GM19463 (cell line): ENCODE measurements at regions not wholly inside any gene's neighbourhood (a gene's known extent, or its start where the extent isn't known, plus 50 kb on each side); places are given as distances from the start of the nearest gene placed in this dataset.
"Not testable (repeated sequence)": the region's sequence is repeated elsewhere in the genome, so short reads cannot be mapped to it uniquely, and the experiment has no call there.

Experiments
- ATAC-seq: cut with Tn5 transposase; IDR thresholded peaks from one replicate; pipeline ENCODE4 v1.9.1; 2021; ENCODE audit warnings: mild to moderate bottlenecking, moderate library complexity; ENCODE audit not compliant: unreplicated experiment

DNA sequence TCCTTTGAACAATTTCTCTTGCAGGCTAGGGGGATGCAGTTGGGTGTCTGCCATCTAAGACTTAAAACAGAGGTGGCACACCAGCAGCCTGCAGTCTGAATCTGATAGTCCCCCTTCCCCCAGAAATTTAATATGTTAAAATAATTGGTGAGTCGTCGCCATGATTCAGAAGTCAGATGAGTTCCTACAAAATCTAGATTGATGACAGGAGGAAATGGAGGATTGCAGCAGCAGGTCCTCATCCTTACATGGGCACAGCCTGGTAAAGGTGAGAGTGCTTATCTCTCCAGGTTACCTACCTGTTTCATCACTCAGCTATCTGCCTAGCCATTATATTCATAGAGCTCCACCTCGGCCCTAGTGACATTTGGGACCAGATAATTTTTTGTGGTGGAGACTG, 112.3 kb downstream of the PCSK1 start:
- ATAC-seq, result no peak

DNA sequence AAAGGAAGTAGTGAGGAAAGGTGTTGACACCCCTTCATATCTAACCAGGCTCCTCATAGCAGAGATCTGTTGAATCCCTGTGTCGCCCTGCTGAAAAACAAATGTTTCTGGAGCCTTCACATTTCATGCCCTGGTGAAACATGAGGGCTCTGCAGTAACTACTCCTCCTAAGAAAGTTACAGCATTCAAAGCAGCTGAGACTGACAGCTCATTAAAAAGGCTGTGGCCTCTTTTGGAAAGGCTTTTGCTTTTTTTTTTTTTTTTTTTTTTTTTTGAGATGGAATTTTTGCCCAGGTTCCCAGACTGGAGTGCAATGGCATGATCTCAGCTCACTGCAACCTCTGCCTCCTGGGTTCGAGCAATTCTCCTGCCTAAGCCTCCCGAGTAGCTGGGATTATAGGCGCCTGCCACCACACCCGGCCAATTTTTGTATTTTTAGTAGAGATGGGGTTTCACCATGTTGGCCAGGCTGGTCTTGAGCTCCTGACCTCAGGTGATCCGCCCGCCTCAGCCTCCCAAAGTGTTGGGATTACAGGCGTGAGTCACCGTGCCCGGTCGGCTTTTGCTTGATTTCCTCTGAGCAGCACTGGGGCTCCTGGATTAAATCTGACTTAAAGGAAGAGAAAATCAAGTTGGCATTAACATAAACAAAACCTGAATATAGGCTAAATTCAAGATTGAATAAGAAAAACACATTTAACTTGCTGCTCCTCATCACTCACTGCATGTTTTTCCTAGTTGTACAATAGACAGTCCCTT, 112.9 kb downstream of the PCSK1 start:
- not testable (repeated sequence) for ATAC-seq

DNA sequence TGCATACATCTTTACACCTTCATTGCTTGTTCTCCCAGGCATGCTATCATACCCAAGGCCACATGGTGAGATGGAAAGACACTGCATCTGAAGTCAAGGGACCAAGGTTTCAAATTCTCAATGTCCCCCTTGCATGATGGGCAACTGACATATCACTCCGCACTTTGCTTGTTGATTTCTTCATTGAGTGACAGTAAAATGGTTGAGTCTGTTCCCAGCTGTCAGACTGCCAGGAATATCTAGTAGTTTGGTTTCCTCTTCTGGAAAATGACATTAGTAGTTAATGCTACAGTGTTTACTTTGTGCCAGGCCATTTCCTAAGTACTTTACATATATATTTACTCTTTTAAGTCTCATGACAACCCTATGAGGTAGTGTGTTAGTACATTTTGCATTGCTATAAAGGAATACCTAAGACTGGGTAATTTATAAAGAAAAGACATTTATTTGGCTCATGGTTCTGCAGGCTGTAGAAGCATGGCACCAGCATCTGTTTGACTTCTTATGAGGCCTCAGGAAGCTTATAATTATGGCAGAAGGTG, 114.4 kb downstream of the PCSK1 start:
- no peak for ATAC-seq

DNA sequence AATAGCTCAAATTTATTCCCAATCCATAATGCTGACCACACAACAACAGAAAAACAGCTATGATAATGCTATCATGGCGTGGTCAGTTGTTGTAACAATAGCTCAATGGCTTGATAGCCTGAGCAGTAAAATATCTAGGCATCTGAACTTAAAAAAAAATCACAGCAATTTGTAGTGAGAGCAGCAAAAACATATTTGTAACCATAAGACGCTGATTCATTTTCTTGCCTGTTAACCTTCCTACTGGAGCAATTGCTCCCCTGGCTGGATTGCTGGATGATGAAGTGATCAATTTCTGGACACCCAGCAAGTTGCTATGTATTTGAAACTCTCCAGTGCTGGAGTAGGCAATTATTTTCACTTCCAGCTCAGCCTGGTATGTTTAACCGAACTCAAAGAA, 115.1 kb downstream of the PCSK1 start:
- ATAC-seq, result no peak

DNA sequence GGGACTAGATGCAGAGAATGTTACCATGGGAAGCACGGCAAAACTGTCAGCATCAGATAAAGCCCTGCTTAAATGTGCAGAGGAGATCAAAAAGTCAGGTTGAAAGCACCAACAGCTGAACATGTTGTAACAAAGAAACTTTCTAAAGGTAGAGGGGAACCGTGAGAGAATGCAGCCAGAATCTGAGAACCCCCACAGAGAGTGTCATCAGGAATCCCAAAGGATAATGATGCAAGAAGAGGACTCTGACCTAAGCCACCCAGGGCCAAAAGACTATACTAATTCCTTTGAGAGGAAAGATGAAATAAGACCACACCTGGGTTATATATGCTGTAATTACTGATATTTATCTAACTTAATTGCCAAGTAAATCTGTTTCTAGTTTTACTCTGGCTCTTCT, 116.6 kb downstream of the PCSK1 start:
- ATAC-seq, result no peak

DNA sequence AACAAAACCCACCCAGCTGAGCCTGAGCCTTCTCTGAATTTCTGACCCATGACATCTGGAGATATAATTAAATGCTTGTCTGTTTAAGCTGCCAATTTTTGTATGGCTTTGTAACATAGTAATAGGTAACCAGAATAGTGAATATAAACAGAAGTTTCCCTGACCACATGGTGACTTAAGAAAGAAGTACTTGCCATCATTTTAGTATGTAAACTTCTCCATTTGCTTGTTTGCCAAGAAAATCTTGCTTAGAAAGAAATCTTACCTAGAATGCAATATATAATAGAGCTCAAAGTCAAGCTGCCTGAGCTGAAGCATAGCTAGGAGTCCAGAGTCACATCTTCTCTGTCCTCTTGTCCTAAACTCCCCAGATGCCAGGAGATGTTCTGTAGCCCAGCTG, 117.0 kb downstream of the PCSK1 start:
- ATAC-seq, result no peak

DNA sequence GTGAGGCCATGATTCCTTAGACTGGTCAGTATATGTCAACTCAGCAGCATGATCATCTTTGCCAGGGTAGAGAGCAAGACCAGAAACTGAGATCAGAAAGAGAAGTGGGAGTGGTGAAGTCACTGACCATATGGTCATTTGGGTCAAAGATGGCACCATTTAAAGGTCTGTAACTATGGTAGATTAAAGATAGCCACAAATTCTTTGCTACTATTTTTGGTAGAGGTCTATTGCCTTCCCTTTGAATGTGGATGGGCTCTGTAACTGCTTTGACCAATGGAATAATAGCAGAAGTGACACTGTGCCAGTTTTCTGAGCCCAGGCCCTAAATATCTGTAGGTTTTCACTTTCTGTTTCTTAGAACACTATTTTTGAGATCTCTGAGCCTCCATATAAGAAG, 117.6 kb downstream of the PCSK1 start:
- ATAC-seq, result peak; percentile 73

DNA sequence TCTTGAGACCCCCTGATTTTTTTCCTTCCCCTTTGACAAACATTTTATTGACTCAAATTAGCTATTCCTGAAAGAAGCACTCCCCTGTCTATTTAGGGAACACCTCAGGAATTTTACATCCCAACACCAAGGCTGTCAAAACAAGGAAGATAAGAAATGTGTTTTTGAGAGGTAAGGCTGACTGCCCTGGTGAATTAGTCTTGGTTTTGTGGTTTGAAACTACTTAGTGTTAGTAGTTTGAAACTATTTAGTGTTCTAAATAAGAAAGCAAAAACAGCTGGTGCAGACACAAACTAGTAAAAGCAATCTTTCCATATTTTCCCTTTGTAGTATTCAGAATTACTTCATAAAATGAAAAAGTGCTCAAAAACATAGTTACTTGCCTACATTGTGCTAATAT, 120.7 kb downstream of the PCSK1 start:
- ATAC-seq, result no peak

DNA sequence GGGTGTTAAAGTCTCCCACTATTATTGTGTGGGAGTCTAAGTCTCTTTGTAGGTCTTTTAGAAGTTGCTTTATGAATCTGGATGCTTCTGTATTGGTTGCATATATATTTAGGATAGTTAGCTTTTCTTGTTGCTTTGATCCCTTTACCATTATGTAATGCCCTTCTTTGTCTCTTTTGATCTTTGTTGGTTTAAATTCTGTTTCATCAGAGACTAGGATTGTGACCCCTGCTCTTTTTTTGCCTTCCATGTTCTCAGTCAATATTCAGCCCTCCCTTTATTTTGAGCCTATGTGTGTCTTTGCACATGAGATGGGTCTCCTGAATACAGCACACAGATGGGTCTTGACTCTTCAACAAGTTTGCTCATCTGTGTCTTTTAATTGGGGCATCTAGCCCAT, 126.0 kb downstream of the PCSK1 start:
- not testable (repeated sequence) for ATAC-seq

DNA sequence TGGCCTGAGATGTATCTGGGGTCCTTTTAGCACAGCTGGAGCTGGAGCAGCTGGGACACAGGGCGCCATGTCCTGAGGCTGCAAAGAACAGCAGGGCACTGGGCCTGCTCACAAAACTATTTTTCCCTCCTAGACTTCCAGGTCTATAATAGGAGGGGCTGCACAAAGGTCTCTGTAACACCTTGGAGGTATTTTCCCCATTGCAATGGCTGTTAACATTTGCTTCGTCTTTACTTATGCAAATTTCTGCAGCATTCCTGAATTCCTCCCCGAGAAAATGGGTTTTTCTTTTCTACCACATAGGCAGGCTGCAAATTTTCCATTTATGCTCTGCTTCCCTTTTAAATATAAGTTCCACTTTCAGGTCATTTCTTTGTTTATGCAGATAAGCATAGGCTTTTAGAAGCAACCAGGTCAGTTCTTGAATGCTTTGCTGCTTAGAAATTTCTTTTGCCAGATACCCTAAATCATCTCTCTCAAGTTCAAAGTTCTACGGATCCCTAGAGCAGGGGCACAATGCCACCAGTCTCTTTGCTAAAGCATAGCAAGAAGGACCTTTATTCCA, 130.8 kb downstream of the PCSK1 start:
- no peak for ATAC-seq

DNA sequence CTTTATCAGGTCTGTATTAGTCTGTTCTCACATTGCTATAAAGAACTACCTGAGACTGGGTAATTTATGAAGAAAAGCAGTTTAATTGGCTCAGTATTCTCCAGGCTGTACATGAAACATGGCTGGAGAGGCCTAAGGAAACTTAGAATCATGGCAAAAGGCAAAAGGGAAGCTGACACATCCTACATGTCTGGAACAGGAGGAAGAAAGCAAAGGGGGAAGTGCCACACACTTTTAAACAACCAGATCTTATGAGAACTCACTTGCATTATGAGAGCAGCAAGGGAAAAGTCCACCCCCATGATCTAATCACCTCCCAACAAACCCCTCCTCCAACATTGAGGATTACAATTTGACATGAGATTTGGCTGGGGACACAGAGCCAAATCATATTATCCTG, 132.1 kb downstream of the PCSK1 start:
- ATAC-seq, result no peak

DNA sequence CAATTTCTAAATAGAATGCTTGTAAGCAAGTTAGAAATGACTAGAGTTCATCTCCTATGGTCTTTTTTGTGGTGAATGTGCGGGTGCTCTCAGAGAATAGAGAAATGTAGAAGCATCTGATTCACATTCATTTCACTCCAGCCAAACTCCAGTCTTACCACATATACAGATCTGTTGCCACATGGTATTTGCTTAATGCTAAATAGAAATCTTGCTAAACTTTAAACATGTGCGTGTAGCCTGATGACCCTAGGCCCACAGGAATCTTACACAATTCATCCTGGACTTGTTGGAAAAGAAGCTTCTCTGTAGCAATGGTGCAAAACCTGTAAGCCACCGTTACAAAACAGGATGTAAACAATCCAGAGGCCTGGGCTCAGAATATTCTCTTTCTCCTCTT, 135.2 kb downstream of the PCSK1 start:
- no peak for ATAC-seq

DNA sequence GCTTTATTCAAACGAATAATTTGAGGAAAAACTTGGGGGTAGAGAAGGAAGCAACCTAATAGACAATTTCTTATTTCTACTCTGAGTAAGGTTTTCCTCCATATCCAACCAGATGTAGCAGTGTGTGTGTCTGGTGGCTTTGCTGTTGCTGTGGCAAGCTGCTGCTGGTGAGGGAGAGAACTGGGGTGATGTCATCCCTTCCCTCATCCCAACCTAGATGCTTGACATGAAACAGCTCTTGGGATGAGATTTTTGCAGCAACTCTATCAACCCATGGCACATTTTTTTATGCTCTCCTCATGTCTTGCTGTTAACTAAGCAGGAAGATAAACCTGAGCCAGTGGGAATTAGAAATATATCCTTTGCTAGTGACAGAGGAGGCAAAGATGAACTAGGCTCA, 135.8 kb downstream of the PCSK1 start:
- ATAC-seq, result no peak

DNA sequence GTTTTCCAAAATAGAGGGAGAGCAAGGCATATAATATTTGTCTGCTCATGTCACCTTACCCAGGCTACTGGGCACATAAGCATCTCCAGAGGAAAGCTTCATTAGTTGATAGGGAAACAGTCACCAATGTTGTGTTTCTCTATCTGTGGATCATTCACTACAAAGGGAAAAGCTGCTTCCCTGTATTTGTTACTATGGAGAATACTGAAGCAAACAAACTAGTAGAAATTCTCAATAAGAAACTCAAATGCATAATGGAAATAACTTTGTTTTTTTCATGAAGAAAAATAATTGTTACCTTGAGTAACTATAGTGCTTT, 138.2 kb downstream of the PCSK1 start:
- no peak for ATAC-seq

DNA sequence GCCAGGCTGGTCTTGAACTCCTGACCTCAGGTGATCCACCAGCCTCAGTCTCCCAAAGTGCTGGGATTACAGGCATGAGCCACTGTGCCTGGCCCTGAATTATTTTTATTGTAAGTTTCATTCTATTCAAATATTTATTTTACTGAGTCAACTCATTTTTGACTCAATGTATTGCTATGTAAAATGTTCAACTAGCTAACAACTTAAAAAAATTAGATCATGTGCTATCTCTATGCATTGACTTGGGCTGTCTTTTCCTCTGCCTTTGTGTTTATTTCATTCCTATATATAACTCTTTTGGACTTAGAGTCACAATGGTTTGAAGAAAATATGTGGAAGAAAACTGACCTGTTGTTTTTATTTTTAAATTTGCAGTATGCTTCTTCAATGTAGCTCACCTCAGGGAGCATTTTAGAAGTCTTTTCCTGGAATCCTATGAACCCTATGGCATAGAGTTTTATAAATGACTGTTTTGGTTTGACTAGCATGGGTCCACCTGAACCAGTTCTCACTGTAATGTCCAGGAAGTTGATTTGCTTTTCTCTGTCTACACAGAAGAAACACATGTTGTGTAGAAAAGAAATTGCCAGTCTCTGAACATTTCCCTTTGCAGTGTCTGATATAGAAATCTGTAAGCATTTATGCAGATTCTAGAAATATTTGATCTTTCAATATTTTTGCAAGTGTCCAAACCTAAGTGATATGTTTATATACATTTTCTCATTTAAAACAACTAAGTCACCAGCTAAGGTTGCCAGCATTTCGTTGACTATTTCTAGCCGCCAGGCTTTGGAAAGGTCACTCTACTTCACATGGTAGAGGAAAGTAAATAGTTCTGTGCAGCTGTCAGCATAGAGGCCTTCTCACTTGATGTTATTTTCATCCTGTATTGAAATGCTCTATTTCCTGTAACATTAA, 138.8 kb downstream of the PCSK1 start:
- no peak for ATAC-seq

DNA sequence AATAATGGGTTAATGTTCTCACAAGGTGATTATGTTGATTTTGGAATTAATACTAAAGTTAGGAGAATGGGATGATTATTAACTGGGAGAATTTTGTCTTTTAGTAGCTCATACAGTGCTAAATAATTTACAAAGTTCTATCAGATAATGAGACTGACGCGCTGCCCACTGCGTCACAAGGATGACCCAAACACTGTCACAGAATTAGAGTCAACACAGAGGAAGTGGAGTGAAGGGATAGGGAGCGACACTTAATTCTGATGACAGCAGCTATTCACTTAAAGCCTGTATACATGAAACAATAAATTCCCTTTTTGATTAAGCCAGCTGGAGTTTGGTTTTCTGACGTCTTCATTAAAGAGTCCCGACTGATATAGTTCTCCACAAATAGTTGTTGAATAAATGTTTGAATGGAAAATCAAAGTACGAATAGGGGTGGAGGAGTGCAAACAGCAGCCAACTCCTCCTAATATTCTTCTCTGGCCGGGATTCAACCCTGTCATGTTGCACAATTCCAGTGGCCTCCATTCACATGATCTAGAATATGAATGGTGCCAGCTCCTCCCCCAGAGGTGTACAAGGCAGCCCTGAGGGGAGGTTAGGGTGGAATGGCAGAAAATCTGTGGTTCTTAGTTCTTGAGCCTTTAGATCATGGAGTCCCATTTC, 140.3 kb downstream of the PCSK1 start:
- no peak for ATAC-seq

DNA sequence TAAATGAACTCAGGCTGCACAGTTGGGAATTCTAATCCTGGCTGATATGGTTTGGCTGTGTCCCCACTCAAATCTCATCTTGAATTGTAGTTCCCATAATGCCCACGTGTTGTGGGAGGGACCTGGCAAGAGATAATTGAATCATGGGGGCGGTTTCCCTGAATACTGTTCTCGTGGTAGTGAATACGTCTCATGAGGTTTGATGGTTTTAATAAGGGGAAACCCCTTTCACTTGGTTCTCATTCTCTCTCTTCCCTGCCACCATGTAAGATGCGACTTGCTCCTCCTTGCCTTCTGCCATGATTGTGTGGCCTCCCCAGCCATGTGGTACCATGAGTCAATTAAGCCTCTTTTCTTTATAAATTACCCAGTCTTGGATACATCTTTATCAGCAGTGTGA, 143.8 kb downstream of the PCSK1 start:
- not testable (repeated sequence) for ATAC-seq

DNA sequence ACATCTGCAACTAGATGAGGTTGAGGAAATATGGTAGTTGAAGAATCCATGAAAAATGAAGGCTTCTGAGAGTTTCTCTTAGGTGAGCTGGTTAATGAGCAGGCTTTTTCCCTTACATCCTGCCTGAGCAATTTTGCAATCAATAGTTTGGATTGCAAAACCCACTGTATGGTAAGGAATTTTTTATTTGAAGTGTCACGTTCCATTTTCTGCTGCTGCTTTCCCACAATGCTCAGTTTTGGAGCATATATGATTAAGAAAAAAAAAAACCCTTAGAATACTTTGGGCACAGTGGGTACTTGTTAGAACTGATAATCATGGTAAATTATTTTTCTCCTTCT, 144.2 kb downstream of the PCSK1 start:
- ATAC-seq, result no peak

DNA sequence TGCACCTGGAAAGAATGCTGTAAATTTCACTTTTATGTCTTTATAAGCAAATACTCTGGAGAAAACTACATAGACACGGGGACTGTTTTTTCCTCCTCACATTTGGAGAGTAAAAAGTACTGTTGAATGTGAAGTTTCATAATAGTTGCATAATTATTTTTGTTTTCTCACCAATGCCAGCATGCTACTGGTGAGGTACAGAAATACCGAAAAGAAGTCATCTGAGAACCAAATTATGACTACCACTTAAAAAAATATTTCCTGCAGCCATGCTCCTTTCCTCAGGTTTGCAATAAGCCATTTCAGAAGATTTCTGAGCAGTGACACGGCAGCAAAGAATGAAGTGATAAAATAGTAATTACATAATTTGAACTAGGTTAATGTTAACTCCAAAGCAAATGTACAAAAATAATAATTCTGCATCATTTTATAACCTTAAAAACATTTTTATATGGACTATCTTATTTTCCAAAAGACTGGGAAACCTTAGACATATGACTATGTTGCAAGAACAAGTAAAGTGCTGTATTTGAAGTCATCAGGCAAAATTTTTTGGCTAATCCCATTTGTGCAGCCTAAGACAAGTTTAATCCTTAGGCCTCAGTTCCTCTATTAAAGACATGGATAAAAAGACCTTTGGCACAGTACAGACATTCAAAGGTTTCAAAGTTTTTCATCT, 144.7 kb downstream of the PCSK1 start:
- no peak for ATAC-seq

DNA sequence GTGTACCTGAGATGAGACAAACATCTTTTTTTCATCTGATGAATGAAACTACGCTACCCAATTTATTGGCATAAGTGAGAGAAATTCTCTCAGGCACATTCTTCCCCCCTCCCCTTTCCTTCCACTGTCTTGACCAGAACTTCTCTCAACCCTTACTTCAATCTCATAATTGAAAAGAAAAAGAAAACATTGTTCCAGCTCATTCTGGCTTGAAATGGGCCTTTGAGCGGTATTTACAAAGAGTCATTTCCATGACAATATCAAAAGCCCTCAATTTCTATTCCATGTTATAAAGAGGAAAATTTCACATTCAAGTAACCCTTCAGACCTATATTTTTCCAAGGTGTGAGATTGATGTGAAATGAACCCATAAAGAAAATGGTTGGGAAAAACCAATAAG, 145.9 kb downstream of the PCSK1 start:
- no peak for ATAC-seq

DNA sequence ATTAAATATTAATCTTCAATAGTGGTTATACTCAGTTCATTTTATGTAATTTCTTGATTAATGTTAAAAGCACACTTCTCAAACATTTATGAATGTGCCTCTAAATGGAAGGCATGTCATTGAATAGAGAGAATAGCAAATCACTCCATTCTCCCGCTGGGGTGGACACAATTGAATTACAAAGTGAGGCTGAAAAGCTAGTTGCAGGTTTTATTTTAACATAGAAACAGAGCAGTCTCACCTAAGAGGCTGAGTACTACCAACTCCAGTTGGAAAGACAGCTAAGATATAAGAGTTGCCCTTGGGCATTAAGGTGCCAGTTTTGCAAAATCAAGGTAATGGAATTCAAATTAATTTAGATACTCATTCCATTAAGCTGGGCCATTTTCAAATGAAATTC, 147.2 kb downstream of the PCSK1 start:
- ATAC-seq, result no peak
